Panc1 (cell line): ENCODE measurements at regions not wholly inside any gene's neighbourhood (a gene's known extent, or its start where the extent isn't known, plus 50 kb on each side); places are given as distances from the start of the nearest gene placed in this dataset.

Experiments
- ATAC-seq: fragments of 200-7000 bp; cut with Tn5 transposase; 2 replicates; pipeline ENCODE4 v1.9.1; 2020; ENCODE audit warnings: mild to moderate bottlenecking, moderate library complexity
- BruUV-seq: library from RNA; stranded (reverse); fragments of 400-500 nt; replicated peaks from 2 replicates; lab custom pipeline; 2021; lab: Mats Ljungman, UMichigan
- CTCF ChIA-PET: fragments of 300-600 bp; sonication (Branson Sonifier 250); formaldehyde crosslinking; loops from one replicate; lab custom pipeline; 2022; ENCODE audit warnings: antibody characterized with exemption; lab: Charles Lee
- POLR2A ChIA-PET: fragments of 300-600 bp; sonication (Branson Sonifier 250); formaldehyde crosslinking; loops from one replicate; lab custom pipeline; 2022; ENCODE audit warnings: antibody characterized with exemption; lab: Charles Lee
- DNase-seq: peaks from one replicate; pipeline ENCODE4 v3.0.0-alpha.2; 2010; ENCODE audit warnings: low read depth, low spot score
- H3K27ac ChIP-seq: 2 replicates; pipeline ENCODE4 v1.5.1; 2011; ENCODE audit warnings: mild to moderate bottlenecking, low read length, inconsistent platforms
- H3K27me3 ChIP-seq: fragments of 200-500 bp; sonication (Bioruptor generic); 2 replicates; pipeline ENCODE4 v1.6.0; 2014; ENCODE audit warnings: low read length, inconsistent platforms; ENCODE audit not compliant: control insufficient read depth, insufficient read depth
- H3K36me3 ChIP-seq: fragments of 200-500 bp; sonication (Bioruptor generic); 2 replicates; pipeline ENCODE4 v1.5.1; 2014; ENCODE audit warnings: inconsistent platforms, mild to moderate bottlenecking, low read length, moderate library complexity; ENCODE audit not compliant: control insufficient read depth, insufficient read depth
- H3K4me1 ChIP-seq: 2 replicates; pipeline ENCODE4 v1.5.1; 2011; ENCODE audit warnings: inconsistent platforms, mild to moderate bottlenecking, low read length, moderate library complexity; ENCODE audit not compliant: control insufficient read depth, insufficient read depth
- H3K4me3 ChIP-seq, 2 experiments: 2 replicates each; pipeline ENCODE4 v1.5.1; 2011 to 2012; ENCODE audit warnings: low read depth in 2 of 2, low read length in 2 of 2, mild to moderate bottlenecking in 2 of 2, inconsistent platforms in 1 of 2, moderate library complexity in 1 of 2
- H3K9me3 ChIP-seq: fragments of 200-500 bp; sonication (Bioruptor generic); 2 replicates; pipeline ENCODE4 v1.5.1; 2014; ENCODE audit warnings: low read depth, mild to moderate bottlenecking, inconsistent platforms, low read length, moderate library complexity; ENCODE audit not compliant: control insufficient read depth, insufficient read depth
- CTCF ChIP-seq: fragments of 450-650 bp; IDR thresholded peaks from 2 replicates; pipeline ENCODE4 v1.5.1; 2017; ENCODE audit warnings: mild to moderate bottlenecking
- POLR2AphosphoS5 ChIP-seq: IDR thresholded peaks from 2 replicates; pipeline ENCODE4 v1.6.1; 2012; ENCODE audit warnings: mild to moderate bottlenecking, low read depth, low read length, moderate library complexity
- REST ChIP-seq, 2 experiments: IDR thresholded peaks; 2 replicates each; pipeline ENCODE4 v1.6.1; 2011 to 2012; ENCODE audit warnings: low read depth in 2 of 2, control low read depth in 1 of 2, low read length in 1 of 2, mild to moderate bottlenecking in 1 of 2, moderate library complexity in 1 of 2; ENCODE audit not compliant: insufficient read depth in 1 of 2
- SIN3A ChIP-seq: IDR thresholded peaks from 2 replicates; pipeline ENCODE4 v1.6.1; 2012; ENCODE audit warnings: low read depth, mild to moderate bottlenecking, low read length, moderate library complexity, borderline replicate concordance; ENCODE audit not compliant: insufficient read depth
- TCF7L2 ChIP-seq: IDR thresholded peaks from 2 replicates; pipeline ENCODE4 v1.6.1; 2011; ENCODE audit warnings: mild to moderate bottlenecking, low read depth, low read length, inconsistent platforms
- in situ Hi-C: cut with HindIII; loops from 2 replicates; pipeline ENCODE4 v1.10.0; 2016; ENCODE audit warnings: low sequenced_read_pairs, low pct_unique_long_range_greater_than_20kb
- intact Hi-C: fragments of 100-400 bp; cut with micrococcal nuclease; formaldehyde crosslinking; loops from one replicate; pipeline ENCODE4 v1.10.0; 2022; ENCODE audit not compliant: unreplicated experiment

GRCh38 chr3:184639351-184639750 is 72.5 kb downstream of the MAGEF1 start:
- ATAC-seq: no peak
- POLR2A ChIA-PET: no interaction called here
- Histone ChIP-seq H3K27me3 (no peaks in the 10 kb centered on the region), H3K9me3 (no peaks in the 10 kb centered on the region), H3K36me3 (no peaks in the 10 kb centered on the region), H3K4me1 (no peaks in the 10 kb centered on the region), H3K27ac (no peak overlapping the region), H3K4me3 (no peak overlapping the region)
- in situ Hi-C loops: no loop called here
- CTCF ChIA-PET: no interaction called here
- intact Hi-C loops: no loop called here
- TF ChIP-seq POLR2AphosphoS5 (no peak), CTCF (no peak), SIN3A (no peak), TCF7L2 (no peak), REST (IDR thresholded peaks at IDR 0.05; ENCODE audit: insufficient read depth in 1 of 2, low read depth in 2 of 2, low read length in 1 of 2) (no peak)
- no TSS peak for BruUV-seq
- DNase-seq: no peak

GRCh38 chr3:184637705-184638104 is 74.2 kb downstream of the MAGEF1 start:
- intact Hi-C loops: no loop called here
- POLR2A ChIA-PET: no interaction called here
- no peaks in the 10 kb centered on the region for H3K27me3 ChIP-seq
- no peaks in the 10 kb centered on the region for H3K9me3 ChIP-seq
- DNase-seq (no peak), ATAC-seq (no peak)
- H3K36me3 ChIP-seq: no peaks in the 10 kb centered on the region
- TF ChIP-seq TCF7L2 (no peak), POLR2AphosphoS5 (no peak), CTCF (no peak), REST (IDR thresholded peaks at IDR 0.05; ENCODE audit: insufficient read depth in 1 of 2, low read depth in 2 of 2, low read length in 1 of 2) (no peak), SIN3A (no peak)
- in situ Hi-C loops: no loop called here
- BruUV-seq: no TSS peak
- H3K27ac ChIP-seq: no peak overlapping the region
- H3K4me3 ChIP-seq: no peak overlapping the region
- H3K4me1 ChIP-seq: no peaks in the 10 kb centered on the region
- CTCF ChIA-PET: no interaction called here
